HepG2 (cell line): ENCODE measurements at regions not wholly inside any gene's neighbourhood (a gene's known extent, or its start where the extent isn't known, plus 50 kb on each side); places are given as distances from the start of the nearest gene placed in this dataset.

ENCODE experiments used
- ATAC-seq: fragments of 200-7000 bp; cut with Tn5 transposase; 3 replicates; pipeline ENCODE4 v1.9.1; 2020; ENCODE audit warnings: mild to moderate bottlenecking, moderate library complexity
- BruUV-seq: library from RNA; stranded (reverse); fragments of 400-500 nt; replicated peaks from 2 replicates; lab custom pipeline; 2021; lab: Mats Ljungman, UMichigan
- CTCF ChIA-PET: fragments of 300-600 bp; formaldehyde crosslinking; extraction: SDS; loops from one replicate; lab custom pipeline; 2021; ENCODE audit warnings: low total read pairs, inconsistent platforms, low intra/inter-chr PET ratio; lab: Yijun Ruan, JAX
- POLR2A ChIA-PET: fragments of 350-600 bp; sonication (Branson Sonifier 250); formaldehyde crosslinking; loops from one replicate; lab custom pipeline; 2020; ENCODE audit warnings: antibody characterized with exemption, inconsistent platforms; lab: Yijun Ruan, JAX
- DNase-seq: peaks from one replicate; pipeline ENCODE4 v3.0.0-alpha.2; 2015; ENCODE audit warnings: low spot score
- FAIRE-seq: peaks from 3 replicates; lab custom pipeline; 2011; peaks lifted over from hg19 to GRCh38; lab: Jason Lieb, UNC
- H2AFZ ChIP-seq: one replicate; pipeline ENCODE4 v1.6.1; 2011; ENCODE audit warnings: low read length, inconsistent platforms
- H3K27ac ChIP-seq: fragments of 300-600 bp; 3 replicates; pipeline ENCODE4 v1.8.0; 2011; ENCODE audit warnings: mixed run types, mild to moderate bottlenecking, mixed read lengths, low read length, inconsistent platforms; ENCODE audit not compliant: insufficient read depth; ENCODE audit errors: extremely low read length
- H3K27me3 ChIP-seq, 2 experiments: fragments of 200-600 bp in 1 of 2; 2 replicates in 1 of 2; 3 replicates in 1 of 2; pipeline versions ENCODE4 v1.6.0 to v1.8.0; 2011; ENCODE audit warnings: low read length in 2 of 2, mild to moderate bottlenecking in 2 of 2, moderate library complexity in 2 of 2, inconsistent platforms in 1 of 2; ENCODE audit not compliant: insufficient read depth in 2 of 2, control insufficient read depth in 1 of 2
- H3K36me3 ChIP-seq, 2 experiments: fragments of 200-600 bp in 1 of 2; replicated peaks in 1 of 2; 2 replicates in 1 of 2; 3 replicates in 1 of 2; pipeline versions ENCODE4 v1.5.1 to v1.8.0; 2011; ENCODE audit warnings: low read length in 2 of 2, inconsistent platforms in 1 of 2; ENCODE audit not compliant: insufficient read depth in 2 of 2, control insufficient read depth in 1 of 2
- H3K4me1 ChIP-seq: 2 replicates; pipeline ENCODE4 v1.5.1; 2012; ENCODE audit warnings: low read length, inconsistent platforms; ENCODE audit not compliant: insufficient read depth
- H3K4me2 ChIP-seq: 2 replicates; pipeline ENCODE4 v1.6.0; 2011; ENCODE audit warnings: low read depth, low read length, inconsistent platforms
- H3K4me3 ChIP-seq, 3 experiments: fragments of 200-600 bp in 1 of 3; sonication (generic), shearing (Covaris generic) in 1 of 3; replicated peaks in 1 of 3; 2 replicates each; pipeline ENCODE4 v1.5.1; 2011 to 2016; ENCODE audit warnings: low read length in 3 of 3, inconsistent platforms in 2 of 3, low read depth in 2 of 3, mild to moderate bottlenecking in 2 of 3, control low read depth in 1 of 3, mixed read lengths in 1 of 3; ENCODE audit not compliant: insufficient read depth in 1 of 3
- H3K79me2 ChIP-seq: one replicate; pipeline ENCODE4 v1.6.1; 2011; ENCODE audit warnings: low read length, inconsistent platforms; ENCODE audit not compliant: insufficient read depth
- H3K9ac ChIP-seq: 2 replicates; pipeline ENCODE4 v1.6.0; 2011; ENCODE audit warnings: mild to moderate bottlenecking, low read depth, low read length, inconsistent platforms; ENCODE audit not compliant: insufficient read depth
- H3K9me3 ChIP-seq: 2 replicates; pipeline ENCODE4 v1.5.1; 2012; ENCODE audit warnings: mild to moderate bottlenecking, low read length
- H4K20me1 ChIP-seq: 2 replicates; pipeline ENCODE4 v1.6.0; 2011; ENCODE audit warnings: inconsistent platforms, mild to moderate bottlenecking, low read length, moderate library complexity; ENCODE audit not compliant: insufficient read depth
- GTF3A ChIP-seq: sonication (generic); formaldehyde crosslinking; conservative IDR thresholded peaks from 2 replicates; pipeline ENCODE4 v1.4.0; 2020; ENCODE audit warnings: mild to moderate bottlenecking, missing genetic modification reagents
- RXRA ChIP-seq: sonication (generic); formaldehyde crosslinking; IDR thresholded peaks from 2 replicates; pipeline ENCODE4 v1.5.1; 2020; ENCODE audit warnings: missing genetic modification reagents
- TBX3 ChIP-seq: fragments of 450-650 bp; IDR thresholded peaks from 2 replicates; pipeline ENCODE4 v1.6.1; 2017; ENCODE audit warnings: antibody characterized with exemption, mild to moderate bottlenecking, inconsistent platforms, borderline replicate concordance
- WGBS: methylation state at CpG from one replicate; pipeline ENCODE4 v1.1.6; 2017; ENCODE audit warnings: low lambda C conversion rate; 5-methylcytosine and 5-hydroxymethylcytosine counted together
- in situ Hi-C: cut with HindIII; loops from 2 replicates; pipeline ENCODE4 v1.10.0; 2017; ENCODE audit warnings: low pct_unique_long_range_greater_than_20kb; ENCODE audit not compliant: extremely low pct_ligation_motif_present
- intact Hi-C: fragments of 100-400 bp; cut with micrococcal nuclease; formaldehyde crosslinking; loops from one replicate; pipeline ENCODE4 v1.10.0; 2022; ENCODE audit not compliant: unreplicated experiment
- TF ChIP-seq, protein P1 (sequence below): sonication (generic); formaldehyde crosslinking; IDR thresholded peaks from 2 replicates; pipeline ENCODE4 v1.5.0; 2020; ENCODE audit warnings: missing genetic modification reagents, mild to moderate bottlenecking, borderline replicate concordance
- TF ChIP-seq, protein P2 (sequence below): IDR thresholded peaks from 2 replicates; pipeline ENCODE4 v1.6.1; 2012; ENCODE audit warnings: low read length, improper control_type of control experiment

DNA sequence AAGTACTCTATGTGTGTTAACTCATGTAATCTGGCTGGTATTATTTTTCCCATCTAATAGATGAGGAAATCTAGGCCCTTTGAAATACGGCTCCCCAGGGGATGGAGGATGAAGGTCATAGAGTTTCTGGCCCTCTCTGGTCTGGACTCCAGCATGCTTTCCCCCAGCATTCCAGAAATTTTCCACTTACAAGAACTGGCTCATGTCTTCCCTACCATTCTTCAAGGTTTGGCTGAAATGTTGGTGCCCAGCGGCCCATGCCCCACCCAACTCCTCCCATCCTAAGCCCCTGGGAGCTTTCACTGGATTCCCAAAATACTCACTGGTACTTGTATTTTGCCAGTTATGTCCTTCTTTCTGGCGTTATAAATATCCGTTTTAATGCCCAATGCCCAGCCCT lies 237.5 kb upstream of the NLRP1 start (continued):
- TF ChIP-seq, protein P1, sequence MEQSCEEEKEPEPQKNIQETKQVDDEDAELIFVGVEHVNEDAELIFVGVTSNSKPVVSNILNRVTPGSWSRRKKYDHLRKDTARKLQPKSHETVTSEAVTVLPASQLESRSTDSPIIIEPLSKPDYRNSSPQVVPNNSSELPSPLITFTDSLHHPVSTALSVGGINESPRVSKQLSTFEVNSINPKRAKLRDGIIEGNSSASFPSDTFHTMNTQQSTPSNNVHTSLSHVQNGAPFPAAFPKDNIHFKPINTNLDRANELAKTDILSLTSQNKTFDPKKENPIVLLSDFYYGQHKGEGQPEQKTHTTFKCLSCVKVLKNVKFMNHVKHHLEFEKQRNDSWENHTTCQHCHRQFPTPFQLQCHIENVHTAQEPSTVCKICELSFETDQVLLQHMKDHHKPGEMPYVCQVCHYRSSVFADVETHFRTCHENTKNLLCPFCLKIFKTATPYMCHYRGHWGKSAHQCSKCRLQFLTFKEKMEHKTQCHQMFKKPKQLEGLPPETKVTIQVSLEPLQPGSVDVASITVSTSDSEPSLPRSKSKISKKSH (CRISPR knock-in tag) = no peak
- TF ChIP-seq RXRA (CRISPR knock-in tag) = no peak
- TF ChIP-seq GTF3A (CRISPR knock-in tag) = no peak

DNA sequence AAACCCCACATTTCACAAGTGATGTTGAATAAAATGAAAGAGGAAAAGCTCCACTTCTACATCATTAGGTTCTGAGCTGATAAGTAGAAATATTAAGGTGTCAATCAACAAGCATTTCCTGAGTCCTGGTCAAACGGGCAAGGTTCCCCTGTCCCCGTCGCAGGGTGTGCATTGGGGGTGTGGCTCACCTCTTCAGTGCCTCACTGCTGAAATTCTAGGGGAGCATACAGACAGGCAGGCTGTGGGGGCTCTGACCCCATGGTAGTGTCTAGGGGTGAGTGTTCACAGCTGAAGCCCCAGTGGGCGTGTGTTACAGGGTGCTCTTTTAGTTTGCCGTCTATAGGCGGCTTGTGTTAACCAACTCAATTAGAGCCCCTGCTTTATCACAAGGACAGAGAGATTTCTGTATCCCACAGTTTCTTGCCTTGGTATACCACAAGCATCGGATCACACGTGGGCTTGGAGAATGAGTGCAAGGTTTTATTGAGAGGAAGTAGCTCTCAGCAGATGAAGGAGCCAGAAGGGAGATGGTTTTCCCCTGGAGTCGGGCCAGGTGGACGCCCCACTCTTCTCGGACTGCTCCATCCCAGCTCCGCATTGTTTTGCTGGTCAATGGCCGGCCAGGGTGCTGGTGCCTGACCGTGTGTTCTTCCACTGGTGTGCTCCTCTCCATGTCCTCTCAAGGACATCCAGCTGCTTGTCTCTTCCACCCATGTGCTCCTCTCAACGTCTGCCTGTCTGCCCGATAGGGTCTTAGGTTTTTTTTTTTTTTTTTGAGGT lies 238.2 kb upstream of the NLRP1 start:
- no TSS peak for BruUV-seq

More for the DNA sequence above, 238.2 kb upstream of the NLRP1 start:
- Histone ChIP-seq H3K4me1 (no peaks in the 10 kb centered on the region), H3K4me2 (no peak overlapping the region), H3K9ac (no peak overlapping the region), H3K27ac (no peak overlapping the region), H3K79me2 (no peaks in the 10 kb centered on the region), H4K20me1 (no peaks in the 10 kb centered on the region), H3K9me3 (no peaks in the 10 kb centered on the region), H3K4me3 (no peak overlapping the region)
- in situ Hi-C loops = no loop called here
- FAIRE-seq = no peak
- POLR2A ChIA-PET = no interaction called here
- DNase-seq = no peak
- TF ChIP-seq TBX3 = no peak
- TF ChIP-seq, protein P2, sequence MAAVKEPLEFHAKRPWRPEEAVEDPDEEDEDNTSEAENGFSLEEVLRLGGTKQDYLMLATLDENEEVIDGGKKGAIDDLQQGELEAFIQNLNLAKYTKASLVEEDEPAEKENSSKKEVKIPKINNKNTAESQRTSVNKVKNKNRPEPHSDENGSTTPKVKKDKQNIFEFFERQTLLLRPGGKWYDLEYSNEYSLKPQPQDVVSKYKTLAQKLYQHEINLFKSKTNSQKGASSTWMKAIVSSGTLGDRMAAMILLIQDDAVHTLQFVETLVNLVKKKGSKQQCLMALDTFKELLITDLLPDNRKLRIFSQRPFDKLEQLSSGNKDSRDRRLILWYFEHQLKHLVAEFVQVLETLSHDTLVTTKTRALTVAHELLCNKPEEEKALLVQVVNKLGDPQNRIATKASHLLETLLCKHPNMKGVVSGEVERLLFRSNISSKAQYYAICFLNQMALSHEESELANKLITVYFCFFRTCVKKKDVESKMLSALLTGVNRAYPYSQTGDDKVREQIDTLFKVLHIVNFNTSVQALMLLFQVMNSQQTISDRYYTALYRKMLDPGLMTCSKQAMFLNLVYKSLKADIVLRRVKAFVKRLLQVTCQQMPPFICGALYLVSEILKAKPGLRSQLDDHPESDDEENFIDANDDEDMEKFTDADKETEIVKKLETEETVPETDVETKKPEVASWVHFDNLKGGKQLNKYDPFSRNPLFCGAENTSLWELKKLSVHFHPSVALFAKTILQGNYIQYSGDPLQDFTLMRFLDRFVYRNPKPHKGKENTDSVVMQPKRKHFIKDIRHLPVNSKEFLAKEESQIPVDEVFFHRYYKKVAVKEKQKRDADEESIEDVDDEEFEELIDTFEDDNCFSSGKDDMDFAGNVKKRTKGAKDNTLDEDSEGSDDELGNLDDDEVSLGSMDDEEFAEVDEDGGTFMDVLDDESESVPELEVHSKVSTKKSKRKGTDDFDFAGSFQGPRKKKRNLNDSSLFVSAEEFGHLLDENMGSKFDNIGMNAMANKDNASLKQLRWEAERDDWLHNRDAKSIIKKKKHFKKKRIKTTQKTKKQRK = no peak
- TF ChIP-seq, all 625 proteins: peak for 0
- intact Hi-C loops = no loop called here
- ATAC-seq = no peak
- Histone ChIP-seq H3K27me3 (peaks cover 0 to 9% of the 10 kb centered on the region in 2 experiments; a peak in 2 of 5 replicates), H3K36me3 (no peaks in the 10 kb centered on the region), H2AFZ (no peak overlapping the region)
- WGBS = 30% methylated on average over 12 of the region's 16 CpGs
- CTCF ChIA-PET = no interaction called here
